ENCODE measurements at regions not wholly inside any gene's neighbourhood (a gene's known extent, or its start where the extent isn't known, plus 50 kb on each side); places are given as distances from the start of the nearest gene placed in this dataset.

DNA sequence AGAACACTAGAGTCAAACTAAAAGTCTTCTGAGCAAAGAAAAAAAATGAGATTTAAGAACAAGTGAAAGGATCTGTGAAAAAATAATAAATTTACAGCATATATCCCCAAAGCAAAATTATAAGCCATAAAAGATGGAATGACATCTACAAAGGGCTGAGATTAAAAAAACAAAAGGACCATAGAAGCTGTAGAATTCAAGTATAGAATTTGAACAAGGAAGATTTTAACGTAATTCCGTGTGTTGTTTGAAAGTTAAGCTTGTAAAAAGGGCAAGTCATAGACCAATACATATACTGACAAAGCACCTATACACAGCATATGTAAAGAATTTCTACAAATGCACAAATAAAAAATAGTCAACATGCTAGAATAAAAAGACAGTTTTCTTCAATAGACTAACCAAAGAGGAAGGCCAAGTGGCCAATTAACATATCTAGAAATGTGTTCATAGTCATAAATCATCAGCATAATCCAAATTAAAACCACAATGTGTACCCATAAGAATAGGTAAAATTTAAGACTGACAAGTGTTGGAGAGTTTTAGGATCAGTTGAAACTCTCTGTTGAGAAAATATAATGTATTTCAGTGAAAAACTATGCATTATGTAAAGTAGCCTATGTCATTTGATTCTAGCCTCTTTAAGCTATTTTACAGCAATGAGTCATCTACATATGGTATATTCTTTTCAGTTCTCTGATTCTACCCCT is 674.9 kb downstream of the OLFM4 start:
- TF ChIP-seq CTCF (IDR thresholded peaks at IDR 0.05) = no peak
- TF ChIP-seq POLR2A (IDR thresholded peaks at IDR 0.05) = no peak
- TF ChIP-seq EP300 (IDR thresholded peaks at IDR 0.05) = no peak

All from ovary (tissue), 3 donors.